ENCODE measurements at regions not wholly inside any gene's neighbourhood (a gene's known extent, or its start where the extent isn't known, plus 50 kb on each side); places are given as distances from the start of the nearest gene placed in this dataset.
"Not testable (repeated sequence)": the region's sequence is repeated elsewhere in the genome, so short reads cannot be mapped to it uniquely, and the experiment has no call there.

- Histone ChIP-seq H3K4me3 (ENCODE audit: low read depth, low read length, poor library complexity, severe bottlenecking) (no peak overlapping the region), H3F3A (ENCODE audit: insufficient read depth, low read length) (no peaks in the 10 kb centered on the region), H3K9me2 (ENCODE audit: low read depth, low read length) (no peaks in the 10 kb centered on the region), H3K4me2 (ENCODE audit: low read length) (no peak overlapping the region), H4K20me1 (ENCODE audit: insufficient read depth, low read length) (no peaks in the 10 kb centered on the region), H3K27me3 (ENCODE audit: insufficient read depth, low read length) (no peaks in the 10 kb centered on the region), H2AFZ (ENCODE audit: low read length) (no peak overlapping the region), H3K4me1 (ENCODE audit: insufficient read depth, low read length, severe bottlenecking) (no peaks in the 10 kb centered on the region), H3K79me2 (ENCODE audit: insufficient read depth, low read length) (no peaks in the 10 kb centered on the region), H3K9me3 (ENCODE audit: low read length) (no peaks in the 10 kb centered on the region), H3K27ac (ENCODE audit: low read depth, low read length, poor library complexity, severe bottlenecking) (no peak overlapping the region), H3K36me3 (ENCODE audit: insufficient read depth, low read length) (no peaks in the 10 kb centered on the region), H3K9ac (ENCODE audit: low read length) (no peak overlapping the region)
- TF ChIP-seq CTCF (IDR thresholded peaks at IDR 0.05; ENCODE audit: low read length): no peak
- no peak for TF ChIP-seq EZH2 (IDR thresholded peaks at IDR 0.05; ENCODE audit: borderline replicate concordance, low read length)
Observed at GRCh38 chrX:77009691-77010090, 437.5 kb upstream of the FGF16 start.

GRCh38 chrX:77014377-77015372, 432.5 kb upstream of the FGF16 start:
- H3K36me3 ChIP-seq (ENCODE audit: insufficient read depth, low read length): no peaks in the 10 kb centered on the region
- no peaks in the 10 kb centered on the region for H3K4me1 ChIP-seq (ENCODE audit: insufficient read depth, low read length, severe bottlenecking)
- H3K4me3 ChIP-seq (ENCODE audit: low read depth, low read length, poor library complexity, severe bottlenecking): no peak overlapping the region
- no peaks in the 10 kb centered on the region for H3K27me3 ChIP-seq (ENCODE audit: insufficient read depth, low read length)
- no peaks in the 10 kb centered on the region for H3K79me2 ChIP-seq (ENCODE audit: insufficient read depth, low read length)
- no peak overlapping the region for H3K9ac ChIP-seq (ENCODE audit: low read length)
- no peak for TF ChIP-seq EZH2 (IDR thresholded peaks at IDR 0.05; ENCODE audit: borderline replicate concordance, low read length)
- no peak for TF ChIP-seq CTCF (IDR thresholded peaks at IDR 0.05; ENCODE audit: low read length)
- no peaks in the 10 kb centered on the region for H3K9me2 ChIP-seq (ENCODE audit: low read depth, low read length)
- no peaks in the 10 kb centered on the region for H4K20me1 ChIP-seq (ENCODE audit: insufficient read depth, low read length)
- H3F3A ChIP-seq (ENCODE audit: insufficient read depth, low read length): no peaks in the 10 kb centered on the region
- no peak overlapping the region for H3K4me2 ChIP-seq (ENCODE audit: low read length)
- H3K27ac ChIP-seq (ENCODE audit: low read depth, low read length, poor library complexity, severe bottlenecking): no peak overlapping the region
- H3K9me3 ChIP-seq (ENCODE audit: low read length): no peaks in the 10 kb centered on the region
- H2AFZ ChIP-seq (ENCODE audit: low read length): no peak overlapping the region

GRCh38 chrX:77017093-77017492, 430.1 kb upstream of the FGF16 start:
- no peaks in the 10 kb centered on the region for H3K79me2 ChIP-seq (ENCODE audit: insufficient read depth, low read length)
- H3K4me2 ChIP-seq (ENCODE audit: low read length): no peak overlapping the region
- no peaks in the 10 kb centered on the region for H3K27me3 ChIP-seq (ENCODE audit: insufficient read depth, low read length)
- H3K9me2 ChIP-seq (ENCODE audit: low read depth, low read length): no peaks in the 10 kb centered on the region
- H3K27ac ChIP-seq (ENCODE audit: low read depth, low read length, poor library complexity, severe bottlenecking): no peak overlapping the region
- H3K36me3 ChIP-seq (ENCODE audit: insufficient read depth, low read length): no peaks in the 10 kb centered on the region
- no peak overlapping the region for H3K4me3 ChIP-seq (ENCODE audit: low read depth, low read length, poor library complexity, severe bottlenecking)
- H3K4me1 ChIP-seq (ENCODE audit: insufficient read depth, low read length, severe bottlenecking): no peaks in the 10 kb centered on the region
- H4K20me1 ChIP-seq (ENCODE audit: insufficient read depth, low read length): no peaks in the 10 kb centered on the region
- H3K9ac ChIP-seq (ENCODE audit: low read length): no peak overlapping the region
- H2AFZ ChIP-seq (ENCODE audit: low read length): no peak overlapping the region
- H3K9me3 ChIP-seq (ENCODE audit: low read length): no peaks in the 10 kb centered on the region
- no peak for TF ChIP-seq CTCF (IDR thresholded peaks at IDR 0.05; ENCODE audit: low read length)
- TF ChIP-seq EZH2 (IDR thresholded peaks at IDR 0.05; ENCODE audit: borderline replicate concordance, low read length): no peak
- no peaks in the 10 kb centered on the region for H3F3A ChIP-seq (ENCODE audit: insufficient read depth, low read length)

- not testable (repeated sequence) for H3K79me2 ChIP-seq (ENCODE audit: insufficient read depth, low read length); H2AFZ ChIP-seq (ENCODE audit: low read length); H3K4me1 ChIP-seq (ENCODE audit: insufficient read depth, low read length, severe bottlenecking); H3K4me2 ChIP-seq (ENCODE audit: low read length); H3K9ac ChIP-seq (ENCODE audit: low read length); H3K9me2 ChIP-seq (ENCODE audit: low read depth, low read length); H3K36me3 ChIP-seq (ENCODE audit: insufficient read depth, low read length); H3K4me3 ChIP-seq (ENCODE audit: low read depth, low read length, poor library complexity, severe bottlenecking); H3K27me3 ChIP-seq (ENCODE audit: insufficient read depth, low read length); H4K20me1 ChIP-seq (ENCODE audit: insufficient read depth, low read length); H3K9me3 ChIP-seq (ENCODE audit: low read length); H3K27ac ChIP-seq (ENCODE audit: low read depth, low read length, poor library complexity, severe bottlenecking); H3F3A ChIP-seq (ENCODE audit: insufficient read depth, low read length)
Observed at GRCh38 chrX:77046180-77046810, 400.9 kb upstream of the FGF16 start.

All from OCI-LY1 (cell line).